K562 (cell line): ENCODE measurements at regions not wholly inside any gene's neighbourhood (a gene's known extent, or its start where the extent isn't known, plus 50 kb on each side); places are given as distances from the start of the nearest gene placed in this dataset.
"Not testable (repeated sequence)": the region's sequence is repeated elsewhere in the genome, so short reads cannot be mapped to it uniquely, and the experiment has no call there.

Experiments used
- ATAC-seq: fragments of 200-7000 bp; cut with Tn5 transposase; 3 replicates; pipeline ENCODE4 v1.9.1; 2020; ENCODE audit warnings: moderate library complexity
- BruUV-seq: library from RNA; stranded (reverse); fragments of 400-500 nt; replicated peaks from 2 replicates; lab custom pipeline; 2021; lab: Mats Ljungman, UMichigan
- CTCF ChIA-PET: fragments of 300-600 bp; formaldehyde crosslinking; extraction: SDS; loops from one replicate; lab custom pipeline; 2021; ENCODE audit warnings: low intra/inter-chr PET ratio; lab: Yijun Ruan, JAX
- POLR2A ChIA-PET: fragments of 300-600, 350-650 bp; sonication (Branson Sonifier 250); formaldehyde crosslinking; extraction: SDS; loops from one replicate; lab custom pipeline; 2021; ENCODE audit warnings: antibody characterized with exemption, inconsistent platforms; lab: Yijun Ruan, JAX
- DNase-seq, 4 experiments: peaks; one replicate each; pipeline versions ENCODE4 v3.0.0 to v3.0.0-alpha.2; 2011 to 2018; ENCODE audit warnings: low spot score in 3 of 4, mixed read lengths in 3 of 4; ENCODE audit errors: extremely low read depth in 1 of 4
- FAIRE-seq: peaks from 2 replicates; lab custom pipeline; 2011; peaks lifted over from hg19 to GRCh38; lab: Jason Lieb, UNC
- H2AFZ ChIP-seq: 2 replicates; pipeline ENCODE4 v1.6.0; 2011; ENCODE audit warnings: low read depth, low read length, control low read depth, inconsistent platforms
- H3K27ac ChIP-seq: fragments of 200-600 bp; 3 replicates; pipeline ENCODE4 v1.8.0; 2011; ENCODE audit warnings: low read depth, mild to moderate bottlenecking, control low read depth, inconsistent platforms, low read length, moderate library complexity, mixed read lengths; ENCODE audit errors: extremely low read depth
- H3K27me3 ChIP-seq, 2 experiments: fragments of 300-600 bp in 1 of 2; 2 replicates in 1 of 2; 3 replicates in 1 of 2; pipeline versions ENCODE4 v1.6.0 to v1.8.0; 2011; ENCODE audit warnings: inconsistent platforms in 2 of 2, low read length in 2 of 2, mild to moderate bottlenecking in 1 of 2, mixed read lengths in 1 of 2, moderate library complexity in 1 of 2; ENCODE audit not compliant: control insufficient read depth in 2 of 2, insufficient read depth in 2 of 2
- H3K36me3 ChIP-seq: fragments of 300-600 bp; 3 replicates; pipeline ENCODE4 v1.8.0; 2011; ENCODE audit warnings: mild to moderate bottlenecking, low read length, inconsistent platforms; ENCODE audit not compliant: control insufficient read depth, insufficient read depth
- H3K4me1 ChIP-seq, 2 experiments: fragments of 200-600 bp in 1 of 2; replicated peaks in 1 of 2; 2 replicates in 1 of 2; 3 replicates in 1 of 2; pipeline versions ENCODE4 v1.5.1 to v1.8.0; 2011; ENCODE audit warnings: inconsistent platforms in 2 of 2, low read length in 2 of 2, mild to moderate bottlenecking in 1 of 2, mixed read lengths in 1 of 2, moderate library complexity in 1 of 2; ENCODE audit not compliant: control insufficient read depth in 2 of 2, insufficient read depth in 2 of 2
- H3K4me2 ChIP-seq: 2 replicates; pipeline ENCODE4 v1.6.1; 2011; ENCODE audit warnings: low read length, control low read depth, inconsistent platforms, mixed read lengths; ENCODE audit not compliant: insufficient read depth
- H3K4me3 ChIP-seq: fragments of 200-600 bp; sonication (generic), shearing (Covaris generic); 2 replicates; pipeline ENCODE4 v1.5.1; 2016; ENCODE audit warnings: control low read depth, inconsistent platforms
- H3K79me2 ChIP-seq: fragments of 200-600 bp; 3 replicates; pipeline ENCODE4 v1.8.0; 2011; ENCODE audit warnings: low read length, inconsistent platforms; ENCODE audit not compliant: control insufficient read depth, insufficient read depth
- H3K9ac ChIP-seq, 2 experiments: 2 replicates each; pipeline versions ENCODE4 v1.6.0 to v1.6.1; 2011; ENCODE audit warnings: low read depth in 2 of 2, low read length in 2 of 2, control low read depth in 1 of 2, inconsistent platforms in 1 of 2, mild to moderate bottlenecking in 1 of 2, mixed read lengths in 1 of 2; ENCODE audit not compliant: insufficient read depth in 1 of 2
- H3K9me1 ChIP-seq: one replicate; pipeline ENCODE4 v1.6.0; 2011; ENCODE audit warnings: inconsistent platforms, mild to moderate bottlenecking, low read length, moderate library complexity; ENCODE audit not compliant: control insufficient read depth, insufficient read depth
- H3K9me3 ChIP-seq: replicated peaks from 2 replicates; pipeline ENCODE4 v1.5.1; 2011; ENCODE audit warnings: low read depth, low read length, inconsistent platforms; ENCODE audit not compliant: control insufficient read depth, insufficient read depth
- H4K20me1 ChIP-seq: replicated peaks from 2 replicates; pipeline ENCODE4 v1.6.1; 2011; ENCODE audit warnings: low read length, inconsistent platforms, mixed read lengths; ENCODE audit not compliant: control insufficient read depth, insufficient read depth
- CTCF ChIP-seq, 3 experiments: IDR thresholded peaks in 2 of 3; conservative IDR thresholded peaks in 1 of 3; 2 replicates each; pipeline ENCODE4 v1.5.1; 2011 to 2012; ENCODE audit warnings: low read length in 3 of 3, mild to moderate bottlenecking in 3 of 3, control low read depth in 2 of 3, improper control_type of control experiment in 1 of 3, inconsistent platforms in 1 of 3, low read depth in 1 of 3, mixed read lengths in 1 of 3, moderate library complexity in 1 of 3; ENCODE audit not compliant: insufficient read depth in 2 of 3
- OTX1 ChIP-seq: fragments of 450-650 bp; formaldehyde crosslinking; IDR thresholded peaks from 2 replicates; pipeline ENCODE4 v1.4.0; 2022; ENCODE audit warnings: mild to moderate bottlenecking
- RAD21 ChIP-seq, 2 experiments: fragments of 250-450 bp in 1 of 2; fragments of 450-650 bp in 1 of 2; sonication (Bioruptor Pico) in 1 of 2; formaldehyde crosslinking in 1 of 2; IDR thresholded peaks in 1 of 2; conservative IDR thresholded peaks in 1 of 2; 2 replicates each; pipeline versions ENCODE4 v1.4.0 to v1.8.0; 2020 to 2022; ENCODE audit warnings: mild to moderate bottlenecking in 2 of 2, moderate library complexity in 1 of 2
- WGBS: fragments of 100-300 bp; shearing (Covaris generic); methylation state at CpG from one replicate; pipeline ENCODE4 v1.1.6; 2016; ENCODE audit warnings: low coverage, mixed read lengths; ENCODE audit not compliant: insufficient coverage; ENCODE audit errors: missing lambda C conversion rate; 5-methylcytosine and 5-hydroxymethylcytosine counted together
- in situ Hi-C: fragments of 300-500 bp; cut with MboI; formaldehyde crosslinking; loops from 4 replicates; pipeline ENCODE4 v1.15.0; 2018; ENCODE audit warnings: inconsistent platforms, mixed read lengths
- intact Hi-C: fragments of 100-400 bp; cut with micrococcal nuclease; formaldehyde crosslinking; loops from 2 replicates; pipeline ENCODE4 v1.14.2; 2022

GRCh38 chr2:142707318-142707717 lies 170.1 kb upstream of the KYNU start:
- no peaks in the 10 kb centered on the region for H3K36me3 ChIP-seq
- no TSS peak for BruUV-seq
- no peak for FAIRE-seq
- peaks cover 4% of the 10 kb centered on the region for H3K9me3 ChIP-seq
- no peak overlapping the region for H2AFZ ChIP-seq
- H3K4me1 ChIP-seq, result no peaks in the 10 kb centered on the region
- no peak overlapping the region for H3K27ac ChIP-seq
- no peaks in the 10 kb centered on the region for H3K9me1 ChIP-seq
- POLR2A ChIA-PET, result no interaction called here
- H3K79me2 ChIP-seq, result no peaks in the 10 kb centered on the region
- H4K20me1 ChIP-seq, result no peaks in the 10 kb centered on the region
- in situ Hi-C loops (no loop called here), intact Hi-C loops (no loop called here)
- ATAC-seq, result peak; percentile 87
- peak in 2 of 3 experiments; percentile 29 to 42; a peak in 4 of 6 replicates for TF ChIP-seq CTCF (IDR thresholded peaks at IDR 0.05 in 2 of 3, conservative IDR thresholded peaks at IDR 0.05 in 1 of 3; ENCODE audit: insufficient read depth in 2 of 3, low read depth in 1 of 3, low read length in 3 of 3)
- peak; percentile 30 to 61; a peak in 3 of 4 replicates for TF ChIP-seq RAD21 (CRISPR knock-in tag; conservative IDR thresholded peaks at IDR 0.05 in 1 of 2, IDR thresholded peaks at IDR 0.05 in 1 of 2)
- no peak for TF ChIP-seq OTX1 (CRISPR knock-in tag)
- H3K9ac ChIP-seq, result no peak overlapping the region
- H3K27me3 ChIP-seq, result no peaks in the 10 kb centered on the region
- under 1% methylated on average over 14 of the region's 14 CpGs for WGBS
- CTCF ChIA-PET, result no interaction called here
- H3K4me3 ChIP-seq, result no peak overlapping the region
- H3K4me2 ChIP-seq, result no peak overlapping the region
- peak in 3 of 4 experiments; percentile 9 to 68 (median 18) for DNase-seq

DNA sequence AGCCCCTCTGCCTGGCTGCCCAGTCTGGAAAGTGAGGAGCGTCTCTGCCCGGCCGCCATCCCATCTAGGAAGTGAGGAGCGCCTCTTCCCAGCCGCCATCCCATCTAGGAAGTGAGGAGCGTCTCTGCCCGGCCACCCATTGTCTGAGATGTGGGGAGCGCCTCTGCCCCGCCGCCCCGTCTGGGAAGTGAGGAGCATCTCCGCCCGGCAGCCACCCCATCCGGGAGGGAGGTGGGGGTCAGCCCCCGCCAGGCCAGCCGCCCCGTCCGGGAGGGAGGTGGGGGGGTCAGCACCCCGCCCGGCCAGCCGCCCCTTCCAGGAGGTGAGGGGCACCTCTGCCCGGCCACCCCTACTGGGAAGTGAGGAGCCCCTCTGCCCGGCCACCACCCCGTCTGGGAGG lies 175.1 kb upstream of the KYNU start:
- CTCF ChIA-PET, H3K9me3 ChIP-seq, H3K79me2 ChIP-seq, POLR2A ChIA-PET, H3K27ac ChIP-seq, intact Hi-C loops, H2AFZ ChIP-seq, H3K4me2 ChIP-seq, ATAC-seq, BruUV-seq, FAIRE-seq, DNase-seq, H4K20me1 ChIP-seq, H3K36me3 ChIP-seq, H3K4me3 ChIP-seq, H3K27me3 ChIP-seq, H3K9me1 ChIP-seq, H3K9ac ChIP-seq, H3K4me1 ChIP-seq, in situ Hi-C loops: not testable (repeated sequence)
- no CpG with 5 or more reads among the region's 24 CpGs for WGBS
